ENCODE measurements at regions not wholly inside any gene's neighbourhood (a gene's known extent, or its start where the extent isn't known, plus 50 kb on each side); places are given as distances from the start of the nearest gene placed in this dataset.

Small RNA genes lying in the stretch of these regions (microRNA-seq; reads per million reads assigned to microRNA genes)
- 7,481 to 11,171 reads per million in 2 donors for gene MIR30A
- gene MIR30C2: 62.2 to 64.8 reads per million in 2 donors

Measured in left lung (tissue), 2 donors.